ENCODE measurements at regions not wholly inside any gene's neighbourhood (a gene's known extent, or its start where the extent isn't known, plus 50 kb on each side); places are given as distances from the start of the nearest gene placed in this dataset.

GRCh38 chr16:51509336-51509735 is 358.3 kb upstream of the SALL1 start:
- no peak overlapping the region for H3K4me3 ChIP-seq (ENCODE audit: control insufficient read depth, low read depth, low read length)
- no peak for DNase-seq (ENCODE audit: low read depth)
- TF ChIP-seq, protein P1, sequence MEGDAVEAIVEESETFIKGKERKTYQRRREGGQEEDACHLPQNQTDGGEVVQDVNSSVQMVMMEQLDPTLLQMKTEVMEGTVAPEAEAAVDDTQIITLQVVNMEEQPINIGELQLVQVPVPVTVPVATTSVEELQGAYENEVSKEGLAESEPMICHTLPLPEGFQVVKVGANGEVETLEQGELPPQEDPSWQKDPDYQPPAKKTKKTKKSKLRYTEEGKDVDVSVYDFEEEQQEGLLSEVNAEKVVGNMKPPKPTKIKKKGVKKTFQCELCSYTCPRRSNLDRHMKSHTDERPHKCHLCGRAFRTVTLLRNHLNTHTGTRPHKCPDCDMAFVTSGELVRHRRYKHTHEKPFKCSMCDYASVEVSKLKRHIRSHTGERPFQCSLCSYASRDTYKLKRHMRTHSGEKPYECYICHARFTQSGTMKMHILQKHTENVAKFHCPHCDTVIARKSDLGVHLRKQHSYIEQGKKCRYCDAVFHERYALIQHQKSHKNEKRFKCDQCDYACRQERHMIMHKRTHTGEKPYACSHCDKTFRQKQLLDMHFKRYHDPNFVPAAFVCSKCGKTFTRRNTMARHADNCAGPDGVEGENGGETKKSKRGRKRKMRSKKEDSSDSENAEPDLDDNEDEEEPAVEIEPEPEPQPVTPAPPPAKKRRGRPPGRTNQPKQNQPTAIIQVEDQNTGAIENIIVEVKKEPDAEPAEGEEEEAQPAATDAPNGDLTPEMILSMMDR (conservative IDR thresholded peaks at IDR 0.05; ENCODE audit: control insufficient read depth, insufficient read depth, low read depth, low read length): peak; percentile 1

- peak; percentile 92 for DNase-seq (ENCODE audit: low read depth)
- TF ChIP-seq, protein P1 (conservative IDR thresholded peaks at IDR 0.05; ENCODE audit: control insufficient read depth, insufficient read depth, low read depth, low read length): no peak
- no peak overlapping the region for H3K4me3 ChIP-seq (ENCODE audit: control insufficient read depth, low read depth, low read length)
Measured at GRCh38 chr16:51508490-51509212, 357.6 kb upstream of the SALL1 start.

DNA sequence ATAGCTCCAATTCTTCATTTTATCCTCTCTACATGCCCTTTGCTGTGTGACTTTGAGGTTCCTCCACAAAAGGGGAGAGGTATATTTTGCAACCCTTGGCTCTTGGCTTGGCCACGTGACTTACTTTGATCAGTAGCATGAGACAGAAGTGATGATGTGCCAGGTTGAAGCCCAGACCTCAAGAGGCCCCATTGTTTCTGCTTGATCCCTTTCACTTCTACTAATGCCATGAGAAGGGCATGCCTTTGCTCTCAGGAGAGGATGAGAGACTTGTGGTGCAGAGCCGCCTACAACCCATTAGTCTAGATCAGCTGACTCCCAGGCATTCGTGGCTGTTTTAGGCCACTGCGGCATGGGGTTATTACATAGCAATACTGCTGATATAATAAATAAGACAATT is 356.2 kb upstream of the SALL1 start:
- DNase-seq (ENCODE audit: low read depth): no peak
- TF ChIP-seq, protein P1 (conservative IDR thresholded peaks at IDR 0.05; ENCODE audit: control insufficient read depth, insufficient read depth, low read depth, low read length): no peak
- H3K4me3 ChIP-seq (ENCODE audit: control insufficient read depth, low read depth, low read length): no peak overlapping the region

- no peak overlapping the region for H3K4me3 ChIP-seq (ENCODE audit: control insufficient read depth, low read depth, low read length)
- peak; percentile 74 for DNase-seq (ENCODE audit: low read depth)
- TF ChIP-seq, protein P1 (conservative IDR thresholded peaks at IDR 0.05; ENCODE audit: control insufficient read depth, insufficient read depth, low read depth, low read length): no peak
Measured at GRCh38 chr16:51500306-51500705, 349.2 kb upstream of the SALL1 start.

- H3K4me3 ChIP-seq (ENCODE audit: control insufficient read depth, low read depth, low read length): no peak overlapping the region
- DNase-seq (ENCODE audit: low read depth): peak; percentile 59
- TF ChIP-seq, protein P1 (conservative IDR thresholded peaks at IDR 0.05; ENCODE audit: control insufficient read depth, insufficient read depth, low read depth, low read length): no peak
Measured at GRCh38 chr16:51497541-51498211, 346.6 kb upstream of the SALL1 start.

- no peak for DNase-seq (ENCODE audit: low read depth)
- TF ChIP-seq, protein P1 (conservative IDR thresholded peaks at IDR 0.05; ENCODE audit: control insufficient read depth, insufficient read depth, low read depth, low read length): no peak
- no peak overlapping the region for H3K4me3 ChIP-seq (ENCODE audit: control insufficient read depth, low read depth, low read length)
Measured at GRCh38 chr16:51490866-51491265, 339.8 kb upstream of the SALL1 start.
